ENCODE measurements at regions not wholly inside any gene's neighbourhood (a gene's known extent, or its start where the extent isn't known, plus 50 kb on each side); places are given as distances from the start of the nearest gene placed in this dataset.
"Not testable (repeated sequence)": the region's sequence is repeated elsewhere in the genome, so short reads cannot be mapped to it uniquely, and the experiment has no call there.

GRCh38 chr4:181017038-181017437 lies 1226.2 kb upstream of the TENM3 start:
- no peak overlapping the region for H3K27ac ChIP-seq (ENCODE audit: low read depth, low read length)
- WGBS, 3 donors, result 78 to 89% (median 86%) methylated on average over 5 of the region's 5 CpGs

DNA sequence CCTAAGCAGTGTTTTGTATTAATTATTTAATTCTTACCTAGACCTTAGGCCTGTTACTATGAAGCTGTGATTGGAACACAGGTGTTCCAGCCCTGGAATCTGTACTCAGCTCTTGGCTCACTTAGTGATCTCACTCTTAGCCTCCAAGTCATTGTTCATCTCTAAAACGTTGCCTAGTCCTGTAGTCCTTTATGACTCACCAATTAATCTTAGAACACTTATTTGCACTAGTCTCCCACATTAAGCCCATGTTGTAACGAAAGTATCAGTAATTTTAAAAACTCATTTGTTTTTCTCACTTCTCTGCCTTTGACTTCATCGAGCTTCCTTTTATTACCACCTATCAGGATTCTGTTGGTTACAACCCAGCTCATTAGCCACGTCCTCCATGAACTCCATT lies 1224.7 kb upstream of the TENM3 start:
- WGBS, 3 donors, result 51 to 58% (median 58%) methylated on average over 4 of the region's 4 CpGs
- H3K27ac ChIP-seq (ENCODE audit: low read depth, low read length), result no peak overlapping the region

DNA sequence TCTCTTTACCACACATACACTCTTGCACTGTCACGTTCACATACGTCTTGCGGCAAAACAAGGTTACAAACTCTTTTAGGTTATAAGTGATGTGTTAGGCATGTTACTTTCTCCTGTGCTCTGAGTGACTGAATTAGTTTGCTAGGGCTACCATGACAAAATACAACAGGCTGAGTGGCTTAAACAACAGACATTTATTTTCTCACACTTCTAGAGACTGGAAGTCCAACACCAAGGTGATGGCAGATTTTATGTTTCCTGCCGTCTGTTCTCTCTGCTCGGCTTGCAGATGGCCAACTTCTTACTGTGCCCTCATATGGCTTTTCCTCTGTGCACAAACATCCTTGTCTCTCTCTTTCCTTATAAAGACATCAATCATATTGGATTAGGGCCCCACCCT lies 1224.3 kb upstream of the TENM3 start:
- 70 to 87% (median 82%) methylated on average over 5 of the region's 5 CpGs for WGBS, 3 donors
- no peak overlapping the region for H3K27ac ChIP-seq (ENCODE audit: low read depth, low read length)

GRCh38 chr4:181020456-181020855 lies 1222.7 kb upstream of the TENM3 start:
- H3K27ac ChIP-seq (ENCODE audit: low read depth, low read length), result no peak overlapping the region
- 39 to 56% (median 52%) methylated on average over 3 of the region's 3 CpGs for WGBS, 3 donors

DNA sequence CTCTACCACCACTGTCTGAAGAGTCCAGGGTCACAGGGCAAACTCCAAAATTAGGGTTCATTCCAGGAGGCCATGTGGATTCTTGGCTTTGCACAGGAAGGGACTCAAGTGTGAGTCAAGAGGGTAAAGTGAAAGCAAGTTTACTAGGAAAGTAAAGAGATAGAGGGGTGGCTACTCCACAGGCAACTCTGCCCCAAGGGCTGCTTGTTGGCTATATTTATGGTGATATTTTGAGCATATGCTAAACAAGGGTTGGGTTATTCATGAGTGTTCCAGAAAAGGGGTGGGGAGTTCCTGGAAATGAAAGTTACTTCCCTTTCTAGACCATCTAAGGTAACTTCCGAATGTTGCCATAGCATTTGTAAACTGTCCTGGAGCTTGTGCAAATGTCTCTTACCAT lies 1222.0 kb upstream of the TENM3 start:
- no peak overlapping the region for H3K27ac ChIP-seq (ENCODE audit: low read depth, low read length)
- 83 to 97% (median 92%) methylated on average over 1 of the region's 1 CpG for WGBS, 3 donors

- 75 to 81% (median 76%) methylated on average over 14 of the region's 14 CpGs for WGBS, 3 donors
- H3K27ac ChIP-seq (ENCODE audit: low read depth, low read length), result not testable (repeated sequence)
Measured at GRCh38 chr4:181030135-181030921, 1212.9 kb upstream of the TENM3 start.

DNA sequence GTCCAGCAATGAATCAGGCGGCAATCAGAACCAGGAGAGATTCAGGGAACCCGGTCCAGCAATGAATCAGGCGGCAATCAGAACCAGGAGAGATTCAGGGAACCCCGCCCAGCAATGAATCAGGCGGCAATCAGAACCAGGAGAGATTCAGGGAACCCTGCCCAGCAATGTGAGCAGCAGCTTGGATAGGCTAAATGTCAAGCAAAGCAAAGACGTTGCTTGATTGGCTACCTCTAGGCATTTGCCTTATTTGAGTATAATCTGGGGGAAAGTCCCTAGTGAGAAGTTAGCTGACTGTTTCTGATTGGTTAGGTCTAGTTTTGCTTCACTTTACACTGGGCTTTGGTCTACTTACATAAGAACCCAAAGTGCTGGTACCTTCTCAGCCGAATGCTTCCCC lies 1212.2 kb upstream of the TENM3 start:
- no peak overlapping the region for H3K27ac ChIP-seq (ENCODE audit: low read depth, low read length)
- 83 to 85% (median 84%) methylated on average over 7 of the region's 7 CpGs for WGBS, 3 donors

DNA sequence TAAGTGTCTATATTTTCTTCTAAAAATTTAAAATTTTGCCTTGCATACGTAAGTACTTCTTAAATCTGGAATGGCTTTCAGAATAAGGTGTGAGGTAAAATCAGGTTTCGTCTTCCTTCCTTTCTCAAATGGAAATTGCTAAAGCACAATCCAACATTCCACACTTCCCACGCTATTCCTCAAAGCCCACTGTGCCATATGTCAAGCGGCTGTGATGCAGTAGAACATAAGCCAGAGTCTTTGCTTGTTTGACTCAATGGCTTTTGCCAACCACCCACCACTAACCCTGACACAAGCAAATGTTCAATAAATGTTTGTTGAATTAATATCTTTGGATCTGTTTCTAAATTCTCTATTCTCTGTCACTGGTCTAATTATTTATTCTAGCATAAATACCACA lies 1199.7 kb upstream of the TENM3 start:
- 64 to 86% (median 85%) methylated on average over 4 of the region's 4 CpGs for WGBS, 3 donors
- no peak overlapping the region for H3K27ac ChIP-seq (ENCODE audit: low read depth, low read length)

DNA sequence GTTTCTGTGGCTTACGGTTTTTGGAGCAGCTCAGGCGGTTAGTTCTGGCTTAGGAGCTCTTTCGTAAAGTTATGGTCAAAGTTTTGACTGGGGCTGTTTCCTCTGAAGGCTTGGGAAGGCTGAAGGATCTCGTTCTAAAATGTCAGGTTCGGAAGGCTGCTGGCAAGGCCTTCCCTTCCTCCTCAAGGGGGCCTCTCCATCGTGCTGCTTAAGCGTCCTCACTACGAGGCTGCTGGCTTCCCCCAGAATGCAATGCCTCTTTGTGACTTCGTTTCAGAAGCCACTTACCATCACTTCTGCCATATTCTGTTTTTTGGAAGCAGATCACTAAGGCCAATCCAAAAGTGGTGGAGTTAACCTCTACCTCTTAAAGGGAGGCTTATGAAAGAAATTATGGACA lies 1196.4 kb upstream of the TENM3 start:
- H3K27ac ChIP-seq (ENCODE audit: low read depth, low read length), result no peak overlapping the region
- 66 to 77% (median 74%) methylated on average over 9 of the region's 9 CpGs for WGBS, 3 donors

- no peak overlapping the region for H3K27ac ChIP-seq (ENCODE audit: low read depth, low read length)
Measured at GRCh38 chr4:181051931-181052330, 1191.3 kb upstream of the TENM3 start.

GRCh38 chr4:181061787-181062186 lies 1181.4 kb upstream of the TENM3 start:
- WGBS, 3 donors, result 43 to 60% (median 58%) methylated on average over 1 of the region's 1 CpG
- H3K27ac ChIP-seq (ENCODE audit: low read depth, low read length), result no peak overlapping the region

- 41 to 76% (median 71%) methylated on average over 3 of the region's 3 CpGs for WGBS, 3 donors
- H3K27ac ChIP-seq (ENCODE audit: low read depth, low read length), result no peak overlapping the region
Measured at GRCh38 chr4:181063212-181063611, 1180.0 kb upstream of the TENM3 start.

GRCh38 chr4:181077341-181077740 lies 1165.9 kb upstream of the TENM3 start:
- H3K27ac ChIP-seq (ENCODE audit: low read depth, low read length), result no peak overlapping the region

DNA sequence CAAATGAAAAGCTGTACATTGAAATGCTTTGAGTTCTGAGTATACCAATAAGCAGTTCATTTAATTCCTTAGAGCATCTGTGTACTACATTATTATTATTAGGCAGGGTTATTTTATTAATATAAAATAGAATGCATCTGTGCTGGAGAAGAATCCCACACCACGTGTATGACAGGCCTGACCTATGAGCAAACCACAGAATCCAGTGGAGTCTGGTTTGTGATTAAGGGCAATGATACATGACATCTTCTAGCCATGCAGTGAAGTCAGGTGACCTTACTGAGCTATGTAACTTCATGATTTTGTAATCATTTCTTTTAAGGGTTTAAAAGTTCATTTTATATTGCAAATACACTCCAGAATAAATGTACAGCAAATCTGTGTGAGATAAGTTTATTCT lies 1165.0 kb upstream of the TENM3 start:
- no peak overlapping the region for H3K27ac ChIP-seq (ENCODE audit: low read depth, low read length)
- 21 to 54% (median 33%) methylated on average over 1 of the region's 1 CpG for WGBS, 3 donors

GRCh38 chr4:181083757-181084361 lies 1159.3 kb upstream of the TENM3 start:
- WGBS, 3 donors, result 52 to 60% (median 60%) methylated on average over 6 of the region's 6 CpGs
- no peak overlapping the region for H3K27ac ChIP-seq (ENCODE audit: low read depth, low read length)

- 43 to 82% (median 64%) methylated on average over 3 of the region's 3 CpGs for WGBS, 3 donors
- no peak overlapping the region for H3K27ac ChIP-seq (ENCODE audit: low read depth, low read length)
Measured at GRCh38 chr4:181085557-181085956, 1157.6 kb upstream of the TENM3 start.

DNA sequence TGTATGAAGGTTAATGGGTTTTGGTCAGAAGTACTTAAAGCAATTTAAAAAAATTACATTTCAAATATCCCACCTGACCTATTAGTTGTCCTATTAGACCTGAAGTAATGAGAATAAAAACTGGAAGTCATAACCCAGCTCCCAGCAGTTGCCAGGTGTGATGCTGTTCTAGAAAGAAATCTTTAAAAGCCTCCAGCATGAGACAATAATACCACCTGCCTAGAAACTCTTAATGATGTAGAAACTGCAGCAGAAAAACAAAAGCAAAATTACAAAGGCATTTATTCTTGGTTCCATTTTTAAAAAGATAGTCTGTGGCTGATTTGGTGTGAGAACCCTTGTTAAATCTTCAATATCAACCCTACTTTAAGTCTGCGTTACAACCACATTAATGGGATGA lies 1137.7 kb upstream of the TENM3 start:
- 72 to 92% (median 88%) methylated on average over 1 of the region's 1 CpG for WGBS, 3 donors
- no peak overlapping the region for H3K27ac ChIP-seq (ENCODE audit: low read depth, low read length)

DNA sequence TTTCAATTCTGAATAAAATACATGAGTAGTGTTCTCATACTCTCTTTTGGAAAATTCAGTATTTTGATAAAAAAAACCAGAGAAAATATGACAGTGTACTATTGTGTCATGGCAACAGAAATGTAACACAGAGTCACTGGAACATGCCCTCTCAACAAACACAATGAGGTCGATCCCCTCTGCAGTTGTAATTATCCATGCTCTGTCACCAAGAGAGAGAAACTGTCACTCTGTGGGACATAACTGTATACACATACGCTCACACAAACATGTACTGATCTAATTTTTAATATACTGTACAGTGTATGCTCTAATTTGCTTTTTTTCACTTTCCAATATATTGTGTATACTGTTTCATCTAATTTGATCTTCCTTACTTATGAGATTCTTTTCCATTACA lies 1136.8 kb upstream of the TENM3 start:
- WGBS, 3 donors, result 62 to 83% (median 78%) methylated on average over 2 of the region's 2 CpGs
- no peak overlapping the region for H3K27ac ChIP-seq (ENCODE audit: low read depth, low read length)

GRCh38 chr4:181108237-181108636 lies 1135.0 kb upstream of the TENM3 start:
- no peak overlapping the region for H3K27ac ChIP-seq (ENCODE audit: low read depth, low read length)
- 70 to 71% (median 71%) methylated on average over 3 of the region's 3 CpGs for WGBS, 3 donors

DNA sequence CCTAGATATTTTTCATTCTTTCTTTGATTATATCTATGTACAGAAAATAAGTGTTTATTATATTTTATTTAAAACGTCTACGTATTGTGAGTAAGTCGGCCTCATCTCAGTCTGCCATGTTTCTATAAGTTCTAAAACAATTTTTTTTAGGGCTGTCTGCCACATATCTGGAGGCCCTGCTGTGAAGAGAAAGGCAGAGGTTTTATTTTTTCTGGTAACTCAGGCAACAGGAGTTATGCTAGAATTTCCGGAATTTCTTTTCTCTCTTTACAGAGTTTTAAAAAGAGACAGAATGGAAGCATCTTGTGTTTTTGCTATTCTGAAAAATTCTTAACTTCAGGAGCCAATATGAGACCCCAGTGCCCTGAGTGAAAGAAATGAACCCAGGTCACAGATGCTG lies 1124.0 kb upstream of the TENM3 start:
- 69 to 79% (median 79%) methylated on average over 4 of the region's 4 CpGs for WGBS, 3 donors
- H3K27ac ChIP-seq (ENCODE audit: low read depth, low read length), result no peak overlapping the region
